Urinary bladder (tissue), 3 donors: ENCODE measurements at regions not wholly inside any gene's neighbourhood (a gene's known extent, or its start where the extent isn't known, plus 50 kb on each side); places are given as distances from the start of the nearest gene placed in this dataset.
"Not testable (repeated sequence)": the region's sequence is repeated elsewhere in the genome, so short reads cannot be mapped to it uniquely, and the experiment has no call there.

ENCODE experiments used
- DNase-seq: peaks from one replicate; pipeline ENCODE4 v3.0.0-alpha.2; 2015; ENCODE audit errors: extremely low spot score
- H3K27ac ChIP-seq: one replicate; pipeline ENCODE4 v1.5.1; 2013; ENCODE audit warnings: low read depth, mild to moderate bottlenecking, moderate library complexity
- H3K36me3 ChIP-seq: one replicate; pipeline ENCODE4 v1.6.1; 2013; ENCODE audit warnings: mild to moderate bottlenecking, moderate library complexity; ENCODE audit not compliant: insufficient read depth
- H3K4me1 ChIP-seq: one replicate; pipeline ENCODE4 v1.6.1; 2013; ENCODE audit warnings: mild to moderate bottlenecking, moderate library complexity; ENCODE audit not compliant: insufficient read depth
- H3K4me3 ChIP-seq: one replicate; pipeline ENCODE4 v1.5.1; 2013; ENCODE audit warnings: low read depth, low read length
- WGBS: extraction: QIAGEN DNeasy Blood & Tissue Kit; methylation state at CpG from one replicate; pipeline ENCODE4 v1.1.7; 2013; 5-methylcytosine and 5-hydroxymethylcytosine counted together
- donor health status: healthy with polysubstance abuse.
- donor health status: healthy.

- H3K27ac ChIP-seq, result no peak overlapping the region
- DNase-seq, result no peak
- H3K36me3 ChIP-seq, result no peaks in the 10 kb centered on the region
- no peak overlapping the region for H3K4me3 ChIP-seq
- no peaks in the 10 kb centered on the region for H3K4me1 ChIP-seq
- WGBS, result 72% methylated on average over 3 of the region's 3 CpGs
Observed at GRCh38 chrX:95754411-95754810, 930.2 kb upstream of the DIAPH2 start.

- no peak overlapping the region for H3K4me3 ChIP-seq
- 70% methylated on average over 3 of the region's 3 CpGs for WGBS
- H3K36me3 ChIP-seq, result no peaks in the 10 kb centered on the region
- H3K4me1 ChIP-seq, result no peaks in the 10 kb centered on the region
- DNase-seq, result no peak
- H3K27ac ChIP-seq, result no peak overlapping the region
Observed at GRCh38 chrX:95760356-95760755, 924.3 kb upstream of the DIAPH2 start.

- H3K27ac ChIP-seq, result no peak overlapping the region
- H3K4me3 ChIP-seq, result no peak overlapping the region
- H3K4me1 ChIP-seq, result no peaks in the 10 kb centered on the region
- 76% methylated on average over 1 of the region's 1 CpG for WGBS
- no peaks in the 10 kb centered on the region for H3K36me3 ChIP-seq
- no peak for DNase-seq
Observed at GRCh38 chrX:95762716-95763115, 921.9 kb upstream of the DIAPH2 start.

GRCh38 chrX:95764972-95765451 lies 919.6 kb upstream of the DIAPH2 start:
- H3K27ac ChIP-seq, result no peak overlapping the region

GRCh38 chrX:95771198-95771597 lies 913.4 kb upstream of the DIAPH2 start:
- WGBS, result 91% methylated on average over 6 of the region's 6 CpGs
- not testable (repeated sequence) for H3K4me1 ChIP-seq, H3K27ac ChIP-seq, H3K36me3 ChIP-seq, DNase-seq, H3K4me3 ChIP-seq

More at GRCh38 chrX:95764972-95765451, 919.6 kb upstream of the DIAPH2 start:
- no peak for DNase-seq
- 31% methylated on average over 3 of the region's 3 CpGs for WGBS
- Histone ChIP-seq H3K4me3 (no peak overlapping the region), H3K4me1 (no peaks in the 10 kb centered on the region), H3K36me3 (no peaks in the 10 kb centered on the region)

- Histone ChIP-seq H3K4me3 (no peak overlapping the region), H3K36me3 (no peaks in the 10 kb centered on the region), H3K4me1 (no peaks in the 10 kb centered on the region), H3K27ac (no peak overlapping the region)
- WGBS, result 61% methylated on average over 1 of the region's 1 CpG
- no peak for DNase-seq
Observed at GRCh38 chrX:95791876-95792275, 892.8 kb upstream of the DIAPH2 start.

- H3K36me3 ChIP-seq, result no peaks in the 10 kb centered on the region
- 100% methylated on average over 1 of the region's 1 CpG for WGBS
Observed at GRCh38 chrX:95797344-95797743, 887.3 kb upstream of the DIAPH2 start.

GRCh38 chrX:95823796-95824195 lies 860.8 kb upstream of the DIAPH2 start:
- 92% methylated on average over 1 of the region's 1 CpG for WGBS
- H3K36me3 ChIP-seq, result no peaks in the 10 kb centered on the region
- no peak overlapping the region for H3K27ac ChIP-seq

More at GRCh38 chrX:95797344-95797743, 887.3 kb upstream of the DIAPH2 start:
- DNase-seq, result no peak
- Histone ChIP-seq H3K4me3 (no peak overlapping the region), H3K27ac (no peak overlapping the region), H3K4me1 (no peaks in the 10 kb centered on the region)

GRCh38 chrX:95835223-95835622 lies 849.4 kb upstream of the DIAPH2 start:
- WGBS, result 94% methylated on average over 6 of the region's 6 CpGs
- no peak for DNase-seq
- H3K36me3 ChIP-seq, result no peaks in the 10 kb centered on the region

More at GRCh38 chrX:95823796-95824195, 860.8 kb upstream of the DIAPH2 start:
- Histone ChIP-seq H3K4me3 (no peak overlapping the region), H3K4me1 (no peaks in the 10 kb centered on the region)
- DNase-seq, result no peak

GRCh38 chrX:95836517-95836916 lies 848.1 kb upstream of the DIAPH2 start:
- 96% methylated on average over 1 of the region's 1 CpG for WGBS

More at GRCh38 chrX:95835223-95835622, 849.4 kb upstream of the DIAPH2 start:
- no peak overlapping the region for H3K27ac ChIP-seq
- no peaks in the 10 kb centered on the region for H3K4me1 ChIP-seq
- H3K4me3 ChIP-seq, result no peak overlapping the region

GRCh38 chrX:95841863-95842262 lies 842.8 kb upstream of the DIAPH2 start:
- Histone ChIP-seq H3K4me1 (no peaks in the 10 kb centered on the region), H3K4me3 (no peak overlapping the region), H3K27ac (no peak overlapping the region), H3K36me3 (no peaks in the 10 kb centered on the region)
- no peak for DNase-seq

More at GRCh38 chrX:95836517-95836916, 848.1 kb upstream of the DIAPH2 start:
- DNase-seq, result no peak
- Histone ChIP-seq H3K27ac (no peak overlapping the region), H3K4me1 (no peaks in the 10 kb centered on the region), H3K4me3 (no peak overlapping the region), H3K36me3 (no peaks in the 10 kb centered on the region)

GRCh38 chrX:95860127-95860526 lies 824.5 kb upstream of the DIAPH2 start:
- H3K36me3 ChIP-seq, result no peaks in the 10 kb centered on the region
- no peak overlapping the region for H3K4me3 ChIP-seq
- no peak overlapping the region for H3K27ac ChIP-seq
- 91% methylated on average over 1 of the region's 1 CpG for WGBS
- no peak for DNase-seq
- H3K4me1 ChIP-seq, result no peaks in the 10 kb centered on the region

GRCh38 chrX:95875661-95876060 lies 809.0 kb upstream of the DIAPH2 start:
- WGBS, result 91% methylated on average over 1 of the region's 1 CpG
- no peak for DNase-seq
- no peaks in the 10 kb centered on the region for H3K36me3 ChIP-seq
- no peaks in the 10 kb centered on the region for H3K4me1 ChIP-seq
- no peak overlapping the region for H3K4me3 ChIP-seq
- no peak overlapping the region for H3K27ac ChIP-seq

- WGBS, result 45% methylated on average over 4 of the region's 4 CpGs
- no peak for DNase-seq
- Histone ChIP-seq H3K27ac (no peak overlapping the region), H3K4me1 (no peaks in the 10 kb centered on the region), H3K4me3 (no peak overlapping the region), H3K36me3 (no peaks in the 10 kb centered on the region)
Observed at GRCh38 chrX:95878874-95879273, 805.8 kb upstream of the DIAPH2 start.

- no peaks in the 10 kb centered on the region for H3K36me3 ChIP-seq
- DNase-seq, result peak; percentile 1
- WGBS, result 24% methylated on average over 2 of the region's 2 CpGs
- no peaks in the 10 kb centered on the region for H3K4me1 ChIP-seq
- H3K4me3 ChIP-seq, result no peak overlapping the region
- no peak overlapping the region for H3K27ac ChIP-seq
Observed at GRCh38 chrX:95884186-95884585, 800.5 kb upstream of the DIAPH2 start.
